H9 (cell line): ENCODE measurements at regions not wholly inside any gene's neighbourhood (a gene's known extent, or its start where the extent isn't known, plus 50 kb on each side); places are given as distances from the start of the nearest gene placed in this dataset.

Experiments used
- DNase-seq: peaks from one replicate; pipeline ENCODE4 v3.0.0-alpha.2; 2017
- H2AFZ ChIP-seq: one replicate; pipeline ENCODE4 v1.6.1; 2013; ENCODE audit warnings: mild to moderate bottlenecking, low read length, control low read depth, moderate library complexity
- H2AK5ac ChIP-seq: 2 replicates; pipeline ENCODE4 v1.6.1; 2013; ENCODE audit warnings: low read length, control low read depth, mixed read lengths; ENCODE audit not compliant: insufficient read length
- H2BK120ac ChIP-seq: one replicate; pipeline ENCODE4 v1.6.1; 2013; ENCODE audit warnings: low read depth, mild to moderate bottlenecking, low read length, control low read depth, inconsistent platforms; ENCODE audit not compliant: poor library complexity, severe bottlenecking
- H2BK12ac ChIP-seq: 2 replicates; pipeline ENCODE4 v1.6.1; 2013; ENCODE audit warnings: low read length, control low read depth, mixed read lengths, low read depth; ENCODE audit not compliant: insufficient read length
- H2BK15ac ChIP-seq: 2 replicates; pipeline ENCODE4 v1.6.1; 2013; ENCODE audit warnings: low read depth, low read length, control low read depth
- H2BK20ac ChIP-seq: one replicate; pipeline ENCODE4 v1.6.1; 2013; ENCODE audit warnings: low read depth, mild to moderate bottlenecking, low read length, control low read depth, inconsistent platforms; ENCODE audit not compliant: poor library complexity, severe bottlenecking
- H2BK5ac ChIP-seq: 2 replicates; pipeline ENCODE4 v1.6.1; 2013; ENCODE audit warnings: low read length, control low read depth, mixed read lengths; ENCODE audit not compliant: insufficient read length
- H3K14ac ChIP-seq: 2 replicates; pipeline ENCODE4 v1.6.1; 2013; ENCODE audit warnings: low read length, control low read depth; ENCODE audit not compliant: insufficient read depth
- H3K18ac ChIP-seq: 2 replicates; pipeline ENCODE4 v1.6.1; 2013; ENCODE audit warnings: low read depth, mild to moderate bottlenecking, mixed read lengths, low read length, control low read depth; ENCODE audit not compliant: insufficient read length
- H3K23ac ChIP-seq: 2 replicates; pipeline ENCODE4 v1.6.1; 2013; ENCODE audit warnings: low read length, control low read depth, mixed read lengths, low read depth; ENCODE audit not compliant: insufficient read length
- H3K23me2 ChIP-seq: 2 replicates; pipeline ENCODE4 v1.6.1; 2013; ENCODE audit warnings: low read depth, mild to moderate bottlenecking, mixed read lengths, low read length, control low read depth; ENCODE audit not compliant: insufficient read length, poor library complexity, severe bottlenecking
- H3K27ac ChIP-seq: 2 replicates; pipeline ENCODE4 v1.5.1; 2013; ENCODE audit warnings: low read length, control low read depth, mixed read lengths, low read depth; ENCODE audit not compliant: insufficient read length
- H3K27me3 ChIP-seq: 2 replicates; pipeline ENCODE4 v1.6.1; 2013; ENCODE audit warnings: low read length, control low read depth, inconsistent platforms; ENCODE audit not compliant: insufficient read depth
- H3K4ac ChIP-seq: 2 replicates; pipeline ENCODE4 v1.6.1; 2013; ENCODE audit warnings: low read depth, mild to moderate bottlenecking, control low read depth, inconsistent platforms, low read length, moderate library complexity
- H3K4me1 ChIP-seq: 2 replicates; pipeline ENCODE4 v1.6.1; 2013; ENCODE audit warnings: low read length, control low read depth, inconsistent platforms; ENCODE audit not compliant: insufficient read depth
- H3K4me2 ChIP-seq: 2 replicates; pipeline ENCODE4 v1.6.1; 2013; ENCODE audit warnings: low read length, control low read depth, mixed read lengths; ENCODE audit not compliant: insufficient read length, insufficient read depth
- H3K56ac ChIP-seq: 2 replicates; pipeline ENCODE4 v1.6.1; 2013; ENCODE audit warnings: low read depth, mild to moderate bottlenecking, mixed read lengths, low read length, control low read depth; ENCODE audit not compliant: insufficient read length
- H3K79me1 ChIP-seq: 2 replicates; pipeline ENCODE4 v1.6.1; 2013; ENCODE audit warnings: low read depth, mild to moderate bottlenecking, moderate library complexity, low read length, control low read depth, inconsistent platforms; ENCODE audit not compliant: insufficient read depth, poor library complexity, severe bottlenecking
- H3K79me2 ChIP-seq: 2 replicates; pipeline ENCODE4 v1.6.1; 2013; ENCODE audit warnings: low read length, control low read depth, inconsistent platforms; ENCODE audit not compliant: insufficient read depth
- H3K9ac ChIP-seq: 2 replicates; pipeline ENCODE4 v1.6.1; 2013; ENCODE audit warnings: low read length, control low read depth, mixed read lengths; ENCODE audit not compliant: insufficient read length; ENCODE audit errors: extremely low read depth
- H3K9me3 ChIP-seq: one replicate; pipeline ENCODE4 v1.6.1; 2013; ENCODE audit warnings: low read depth, low read length, inconsistent platforms; ENCODE audit not compliant: control insufficient read depth
- H3T11ph ChIP-seq: one replicate; pipeline ENCODE4 v1.6.1; 2013; ENCODE audit warnings: mild to moderate bottlenecking, low read length, control low read depth, inconsistent platforms
- H4K20me1 ChIP-seq: one replicate; pipeline ENCODE4 v1.6.1; 2013; ENCODE audit not compliant: control insufficient read depth, insufficient read length, insufficient read depth
- H4K5ac ChIP-seq: 2 replicates; pipeline ENCODE4 v1.6.1; 2013; ENCODE audit warnings: low read depth, mild to moderate bottlenecking, mixed read lengths, low read length, control low read depth; ENCODE audit not compliant: insufficient read length
- H4K8ac ChIP-seq: replicated peaks from 2 replicates; pipeline ENCODE4 v1.6.1; 2013; ENCODE audit warnings: low read length, control low read depth, mixed read lengths, low read depth; ENCODE audit not compliant: insufficient read length
- H4K91ac ChIP-seq: 2 replicates; pipeline ENCODE4 v1.6.1; 2013; ENCODE audit warnings: low read depth, mild to moderate bottlenecking, moderate library complexity, mixed read lengths, low read length, control low read depth; ENCODE audit not compliant: insufficient read length
- H3K27ac Mint-ChIP-seq, 3 experiments: 2 replicates in 2 of 3; 3 replicates in 1 of 3; pipeline ENCODE4 v1.8.0; 2020 to 2021; ENCODE audit warnings: mixed read lengths in 3 of 3, mild to moderate bottlenecking in 1 of 3, moderate library complexity in 1 of 3
- H3K27me3 Mint-ChIP-seq: 2 replicates; pipeline ENCODE4 v1.8.0; 2021; ENCODE audit warnings: low read depth, mild to moderate bottlenecking, moderate library complexity, mixed read lengths
- H3K36me3 Mint-ChIP-seq, 3 experiments: 2 replicates in 2 of 3; 3 replicates in 1 of 3; pipeline ENCODE4 v1.8.0; 2020 to 2021; ENCODE audit warnings: low read depth in 3 of 3, mixed read lengths in 3 of 3; ENCODE audit not compliant: insufficient read depth in 1 of 3
- H3K4me1 Mint-ChIP-seq, 2 experiments: 2 replicates each; pipeline ENCODE4 v1.8.0; 2020; ENCODE audit warnings: mixed read lengths in 2 of 2
- H3K4me3 Mint-ChIP-seq, 2 experiments: 2 replicates in 1 of 2; 3 replicates in 1 of 2; pipeline ENCODE4 v1.8.0; 2020 to 2021; ENCODE audit warnings: mild to moderate bottlenecking in 2 of 2, mixed read lengths in 2 of 2, moderate library complexity in 1 of 2
- H3K9me3 Mint-ChIP-seq, 2 experiments: 2 replicates in 1 of 2; 3 replicates in 1 of 2; pipeline ENCODE4 v1.8.0; 2020; ENCODE audit warnings: mild to moderate bottlenecking in 2 of 2, mixed read lengths in 2 of 2, moderate library complexity in 1 of 2
- CTCF ChIP-seq: fragments of 200-600 bp; sonication (generic); conservative IDR thresholded peaks from 3 replicates; pipeline ENCODE4 v1.8.0; 2021; ENCODE audit warnings: antibody characterized with exemption, mild to moderate bottlenecking
- WGBS: extraction: QIAGEN DNeasy Blood & Tissue Kit; methylation state at CpG from one replicate; pipeline ENCODE4 v1.1.7; 2013; ENCODE audit warnings: missing lambda C conversion rate, low lambda C conversion rate, mixed read lengths; ENCODE audit not compliant: insufficient read length; ENCODE audit errors: extremely low coverage; 5-methylcytosine and 5-hydroxymethylcytosine counted together

- H3K4ac ChIP-seq = no peak overlapping the region
- no peak overlapping the region for H3K4me2 ChIP-seq
- H2AK5ac ChIP-seq = no peak overlapping the region
- no peaks in the 10 kb centered on the region for H4K20me1 ChIP-seq
- H3K4me1 ChIP-seq = no peaks in the 10 kb centered on the region; the same call in 1 of the 2 replicates
- H2BK120ac ChIP-seq = no peak overlapping the region
- H2BK12ac ChIP-seq = no peak overlapping the region
- no peak overlapping the region for H3K27ac ChIP-seq
- H2BK15ac ChIP-seq = no peak overlapping the region
- H3K79me1 ChIP-seq = no peaks in the 10 kb centered on the region
- no peak overlapping the region for H2BK5ac ChIP-seq
- H3K27me3 ChIP-seq = no peaks in the 10 kb centered on the region
- H3K27ac Mint-ChIP-seq = no peak overlapping the region
- no peak overlapping the region for H3T11ph ChIP-seq
- no peak overlapping the region for H3K14ac ChIP-seq
- H3K18ac ChIP-seq = no peak overlapping the region
- H3K9me3 Mint-ChIP-seq = no peaks in the 10 kb centered on the region
- H3K23me2 ChIP-seq = no peaks in the 10 kb centered on the region
- no peak overlapping the region for H2AFZ ChIP-seq
- no peaks in the 10 kb centered on the region for H3K36me3 Mint-ChIP-seq
- H4K5ac ChIP-seq = no peak overlapping the region
- H3K9ac ChIP-seq = no peak overlapping the region
- no peak overlapping the region for H3K4me3 Mint-ChIP-seq
- peaks cover 24 to 40% of the 10 kb centered on the region in 2 experiments for H3K4me1 Mint-ChIP-seq
- H3K56ac ChIP-seq = no peak overlapping the region
- no peak overlapping the region for H2BK20ac ChIP-seq
- DNase-seq = no peak
- no peak overlapping the region for H3K23ac ChIP-seq
- peaks cover 3% of the 10 kb centered on the region for H3K27me3 Mint-ChIP-seq
- no peaks in the 10 kb centered on the region for H3K79me2 ChIP-seq
- no peaks in the 10 kb centered on the region for H3K9me3 ChIP-seq
- WGBS = no CpG with 5 or more reads among the region's 6 CpGs
- no peak overlapping the region for H4K8ac ChIP-seq
- no peak overlapping the region for H4K91ac ChIP-seq
- no peak for TF ChIP-seq CTCF
Measured at GRCh38 chr5:168135897-168136296, 155.5 kb upstream of the WWC1 start.
